ENCODE measurements at regions not wholly inside any gene's neighbourhood (a gene's known extent, or its start where the extent isn't known, plus 50 kb on each side); places are given as distances from the start of the nearest gene placed in this dataset.
"Not testable (repeated sequence)": the region's sequence is repeated elsewhere in the genome, so short reads cannot be mapped to it uniquely, and the experiment has no call there.

- DNase-seq: not testable (repeated sequence)
These were observed 131.9 kb downstream of the CWH43 start for GRCh38 chr4:49117951-49118350.

- not testable (repeated sequence) for DNase-seq
These were observed 132.5 kb downstream of the CWH43 start for GRCh38 chr4:49118379-49119212.

- DNase-seq: not testable (repeated sequence)
These were observed 133.3 kb downstream of the CWH43 start for GRCh38 chr4:49119345-49119744.

- not testable (repeated sequence) for DNase-seq
These were observed 134.1 kb downstream of the CWH43 start for GRCh38 chr4:49120042-49120779.

- DNase-seq: not testable (repeated sequence)
These were observed 134.7 kb downstream of the CWH43 start for GRCh38 chr4:49120804-49121203.

GRCh38 chr4:49126443-49126842 is 140.4 kb downstream of the CWH43 start:
- not testable (repeated sequence) for DNase-seq

GRCh38 chr4:49126858-49127257 is 140.8 kb downstream of the CWH43 start:
- not testable (repeated sequence) for DNase-seq

GRCh38 chr4:49129385-49129784 is 143.3 kb downstream of the CWH43 start:
- not testable (repeated sequence) for DNase-seq

- DNase-seq: not testable (repeated sequence)
These were observed 143.8 kb downstream of the CWH43 start for GRCh38 chr4:49129870-49130269.

GRCh38 chr4:49130724-49131123 is 144.6 kb downstream of the CWH43 start:
- DNase-seq: not testable (repeated sequence)

GRCh38 chr4:49137043-49137442 is 151.0 kb downstream of the CWH43 start:
- DNase-seq: not testable (repeated sequence)

GRCh38 chr4:49137961-49138360 is 151.9 kb downstream of the CWH43 start:
- not testable (repeated sequence) for DNase-seq

GRCh38 chr4:49138818-49139217 is 152.7 kb downstream of the CWH43 start:
- not testable (repeated sequence) for DNase-seq

GRCh38 chr4:49139513-49139912 is 153.4 kb downstream of the CWH43 start:
- DNase-seq: not testable (repeated sequence)

- DNase-seq: peak in 1 of 2 donors; percentile 6
These were observed 154.3 kb downstream of the CWH43 start for GRCh38 chr4:49140351-49140750.

- not testable (repeated sequence) for DNase-seq
These were observed 155.9 kb downstream of the CWH43 start for GRCh38 chr4:49141955-49142354.

- DNase-seq: not testable (repeated sequence)
These were observed 161.1 kb downstream of the CWH43 start for GRCh38 chr4:49147143-49147542.

GRCh38 chr4:49147596-49147995 is 161.5 kb downstream of the CWH43 start:
- not testable (repeated sequence) for DNase-seq

- not testable (repeated sequence) for DNase-seq
These were observed 163.2 kb downstream of the CWH43 start for GRCh38 chr4:49149006-49149975.

- not testable (repeated sequence) for DNase-seq
These were observed 164.4 kb downstream of the CWH43 start for GRCh38 chr4:49150351-49151083.

- DNase-seq: not testable (repeated sequence)
These were observed 166.9 kb downstream of the CWH43 start for GRCh38 chr4:49153011-49153410.
